ENCODE measurements at regions not wholly inside any gene's neighbourhood (a gene's known extent, or its start where the extent isn't known, plus 50 kb on each side); places are given as distances from the start of the nearest gene placed in this dataset.
"Not testable (repeated sequence)": the region's sequence is repeated elsewhere in the genome, so short reads cannot be mapped to it uniquely, and the experiment has no call there.

GRCh38 chr5:57938174-57938557 lies 455.6 kb upstream of the ACTBL2 start:
- no peak for TF ChIP-seq CTCF (conservative IDR thresholded peaks at IDR 0.05; ENCODE audit: low read depth, low read length)
- no peak for DNase-seq (ENCODE audit: low read depth)
- no peak overlapping the region for H3K4me3 ChIP-seq (ENCODE audit: low read length)

- no peak overlapping the region for H3K4me3 ChIP-seq (ENCODE audit: low read length)
- TF ChIP-seq CTCF (conservative IDR thresholded peaks at IDR 0.05; ENCODE audit: low read depth, low read length), result no peak
- DNase-seq (ENCODE audit: low read depth), result no peak
Measured at GRCh38 chr5:57937501-57938173, 455.0 kb upstream of the ACTBL2 start.

GRCh38 chr5:57937025-57937424 lies 454.4 kb upstream of the ACTBL2 start:
- no peak overlapping the region for H3K4me3 ChIP-seq (ENCODE audit: low read length)
- DNase-seq (ENCODE audit: low read depth), result no peak
- TF ChIP-seq CTCF (conservative IDR thresholded peaks at IDR 0.05; ENCODE audit: low read depth, low read length), result no peak

- no peak for TF ChIP-seq CTCF (conservative IDR thresholded peaks at IDR 0.05; ENCODE audit: low read depth, low read length)
- DNase-seq (ENCODE audit: low read depth), result no peak
- no peak overlapping the region for H3K4me3 ChIP-seq (ENCODE audit: low read length)
Measured at GRCh38 chr5:57932761-57933160, 450.1 kb upstream of the ACTBL2 start.

GRCh38 chr5:57931807-57932206 lies 449.2 kb upstream of the ACTBL2 start:
- no peak for DNase-seq (ENCODE audit: low read depth)
- no peak overlapping the region for H3K4me3 ChIP-seq (ENCODE audit: low read length)
- TF ChIP-seq CTCF (conservative IDR thresholded peaks at IDR 0.05; ENCODE audit: low read depth, low read length), result no peak

GRCh38 chr5:57931352-57931751 lies 448.7 kb upstream of the ACTBL2 start:
- no peak overlapping the region for H3K4me3 ChIP-seq (ENCODE audit: low read length)
- no peak for TF ChIP-seq CTCF (conservative IDR thresholded peaks at IDR 0.05; ENCODE audit: low read depth, low read length)
- DNase-seq (ENCODE audit: low read depth), result no peak

- no peak for TF ChIP-seq CTCF (conservative IDR thresholded peaks at IDR 0.05; ENCODE audit: low read depth, low read length)
- DNase-seq (ENCODE audit: low read depth), result no peak
- no peak overlapping the region for H3K4me3 ChIP-seq (ENCODE audit: low read length)
Measured at GRCh38 chr5:57929271-57929670, 446.7 kb upstream of the ACTBL2 start.

GRCh38 chr5:57923094-57923493 lies 440.5 kb upstream of the ACTBL2 start:
- H3K4me3 ChIP-seq (ENCODE audit: low read length); DNase-seq (ENCODE audit: low read depth): not testable (repeated sequence)

All from retinal pigment epithelial cell (primary cell).